CD8-positive, alpha-beta memory T cell (primary cell): ENCODE measurements at regions not wholly inside any gene's neighbourhood (a gene's known extent, or its start where the extent isn't known, plus 50 kb on each side); places are given as distances from the start of the nearest gene placed in this dataset.

Experiments used
- CTCF ChIA-PET: fragments of 350-600 bp; sonication (Branson Sonifier 250); formaldehyde crosslinking; loops from one replicate; lab custom pipeline; 2021; ENCODE audit warnings: antibody characterized with exemption; lab: Charles Lee
- POLR2A ChIA-PET: fragments of 350-600 bp; sonication (Branson Sonifier 250); formaldehyde crosslinking; loops from one replicate; lab custom pipeline; 2021; ENCODE audit warnings: antibody characterized with exemption; lab: Charles Lee
- DNase-seq, 5 donors: peaks; one replicate each; pipeline versions ENCODE4 v3.0.0 to v3.0.0-alpha.2; 2020 to 2022; ENCODE audit warnings: mixed read lengths in 1 of 5
- H3K27ac ChIP-seq: one replicate; pipeline ENCODE4 v1.7.0; 2013; ENCODE audit warnings: low read depth, mild to moderate bottlenecking, low read length, moderate library complexity
- H3K27me3 ChIP-seq: 2 replicates; pipeline ENCODE4 v1.7.0; 2013; ENCODE audit warnings: low read length, mild to moderate bottlenecking; ENCODE audit not compliant: insufficient read depth, poor library complexity, severe bottlenecking
- H3K36me3 ChIP-seq: 2 replicates; pipeline ENCODE4 v1.7.0; 2013; ENCODE audit warnings: mild to moderate bottlenecking, low read length, moderate library complexity; ENCODE audit not compliant: insufficient read depth
- H3K4me1 ChIP-seq: 2 replicates; pipeline ENCODE4 v1.7.0; 2013; ENCODE audit warnings: mild to moderate bottlenecking, low read length, moderate library complexity; ENCODE audit not compliant: insufficient read depth
- H3K4me3 ChIP-seq: 2 replicates; pipeline ENCODE4 v1.7.0; 2013; ENCODE audit warnings: mild to moderate bottlenecking, low read length
- H3K9me3 ChIP-seq: 2 replicates; pipeline ENCODE4 v1.7.0; 2013; ENCODE audit warnings: mild to moderate bottlenecking, low read length
- H3K27ac Mint-ChIP-seq, 8 donors: one replicate each; pipeline ENCODE4 v1.8.0; 2020 to 2021; ENCODE audit warnings: mixed read lengths in 8 of 8, mild to moderate bottlenecking in 6 of 8, inconsistent platforms in 3 of 8, moderate library complexity in 3 of 8
- H3K27me3 Mint-ChIP-seq, 2 donors: one replicate each; pipeline ENCODE4 v1.8.0; 2020 to 2021; ENCODE audit warnings: mixed read lengths in 2 of 2, mild to moderate bottlenecking in 1 of 2, moderate library complexity in 1 of 2
- H3K36me3 Mint-ChIP-seq, 3 donors: one replicate each; pipeline ENCODE4 v1.8.0; 2020 to 2021; ENCODE audit warnings: mixed read lengths in 3 of 3, inconsistent platforms in 1 of 3, mild to moderate bottlenecking in 1 of 3
- H3K4me1 Mint-ChIP-seq, 3 donors: one replicate each; pipeline ENCODE4 v1.8.0; 2020 to 2021; ENCODE audit warnings: mixed read lengths in 3 of 3, inconsistent platforms in 1 of 3, mild to moderate bottlenecking in 1 of 3
- H3K4me3 Mint-ChIP-seq, 7 donors: one replicate each; pipeline ENCODE4 v1.8.0; 2020 to 2021; ENCODE audit warnings: mixed read lengths in 7 of 7, mild to moderate bottlenecking in 6 of 7, moderate library complexity in 4 of 7, inconsistent platforms in 2 of 7
- H3K9me3 Mint-ChIP-seq, 5 donors: one replicate each; pipeline ENCODE4 v1.8.0; 2020 to 2022; ENCODE audit warnings: mixed read lengths in 5 of 5, mild to moderate bottlenecking in 3 of 5, moderate library complexity in 2 of 5, inconsistent platforms in 1 of 5

DNA sequence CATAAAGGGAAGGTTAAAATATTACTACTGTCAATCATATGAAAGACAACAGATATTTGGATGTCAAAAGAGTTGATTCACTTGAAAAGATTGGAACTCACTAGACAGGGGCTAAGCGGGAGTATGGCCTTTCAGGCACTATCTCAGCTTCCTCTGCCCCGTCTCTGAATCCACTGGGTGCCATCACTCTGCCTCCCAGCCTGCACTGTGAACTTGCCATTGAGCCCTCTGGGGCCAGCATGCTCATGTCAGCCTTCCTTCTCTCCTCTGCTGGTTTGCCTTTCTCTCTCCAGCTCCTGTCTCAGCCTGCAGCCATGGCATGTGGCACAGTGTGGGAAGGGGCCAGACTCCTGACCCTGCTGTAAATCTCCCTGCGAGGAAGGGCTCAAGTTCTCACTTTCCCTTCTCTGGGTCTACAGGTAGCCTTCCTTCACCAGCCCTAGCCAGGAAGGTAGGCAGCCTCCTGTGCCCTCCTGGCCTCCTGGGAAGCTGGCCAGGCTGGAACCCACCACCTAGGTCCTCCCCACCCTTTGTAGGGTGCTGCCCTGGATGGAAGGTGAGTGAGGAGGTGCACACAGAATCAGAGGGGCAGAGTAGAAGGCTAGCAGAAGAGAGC is 54.0 kb upstream of the SLCO2A1 start:
- Histone ChIP-seq H3K9me3 (no peaks in the 10 kb centered on the region), H3K4me1 (no peaks in the 10 kb centered on the region), H3K36me3 (no peaks in the 10 kb centered on the region), H3K4me3 (no peak overlapping the region), H3K27ac (no peak overlapping the region), H3K27me3 (no peaks in the 10 kb centered on the region)
- Mint-ChIP-seq H3K27ac (no peak overlapping the region), H3K4me1 (no peaks in the 10 kb centered on the region), H3K27me3 (peaks cover 0 to 7% of the 10 kb centered on the region in 2 donors), H3K9me3 (peaks cover 0 to 2% (median 0%) of the 10 kb centered on the region in 5 donors), H3K36me3 (no peaks in the 10 kb centered on the region), H3K4me3 (no peak overlapping the region)
- no peak for DNase-seq
- POLR2A ChIA-PET: no interaction called here
- CTCF ChIA-PET: no interaction called here

DNA sequence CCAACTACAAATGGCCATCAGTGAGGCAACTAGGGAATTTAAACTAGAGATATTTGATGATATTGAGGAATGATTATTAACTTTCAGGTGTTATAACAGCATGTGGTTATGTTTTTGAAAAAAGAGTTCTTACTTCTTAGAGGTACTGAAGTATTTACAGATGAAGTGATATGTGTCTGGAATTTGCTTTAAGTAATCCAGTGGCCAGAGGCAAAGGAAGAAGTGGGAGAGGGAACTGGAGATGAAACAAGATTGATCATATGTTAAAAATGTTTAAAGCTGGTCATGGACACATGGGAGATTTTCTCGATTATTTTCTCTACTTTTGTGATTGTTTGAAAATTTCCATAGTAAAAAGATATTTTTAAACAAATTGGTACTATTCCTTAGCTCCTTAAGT is 53.3 kb upstream of the SLCO2A1 start:
- peaks cover 0 to 5% of the 10 kb centered on the region in 2 donors for H3K27me3 Mint-ChIP-seq
- CTCF ChIA-PET: no interaction called here

GRCh38 chr3:134082582-134082981 is 52.9 kb upstream of the SLCO2A1 start:
- CTCF ChIA-PET: no interaction called here

More for the DNA sequence above, 53.3 kb upstream of the SLCO2A1 start:
- Mint-ChIP-seq H3K36me3 (no peaks in the 10 kb centered on the region), H3K4me1 (no peaks in the 10 kb centered on the region), H3K9me3 (no peaks in the 10 kb centered on the region), H3K4me3 (no peak overlapping the region), H3K27ac (no peak overlapping the region)
- no peak overlapping the region for H3K4me3 ChIP-seq
- DNase-seq: no peak
- no peaks in the 10 kb centered on the region for H3K4me1 ChIP-seq
- H3K9me3 ChIP-seq: no peaks in the 10 kb centered on the region
- POLR2A ChIA-PET: no interaction called here
- no peak overlapping the region for H3K27ac ChIP-seq
- no peaks in the 10 kb centered on the region for H3K36me3 ChIP-seq
- H3K27me3 ChIP-seq: no peaks in the 10 kb centered on the region

GRCh38 chr3:134081211-134081610 is 51.5 kb upstream of the SLCO2A1 start:
- POLR2A ChIA-PET: no interaction called here
- no peaks in the 10 kb centered on the region for H3K36me3 Mint-ChIP-seq
- no peaks in the 10 kb centered on the region for H3K36me3 ChIP-seq
- H3K4me3 ChIP-seq: no peak overlapping the region
- DNase-seq: no peak
- H3K9me3 Mint-ChIP-seq: peaks cover 0 to 2% (median 0%) of the 10 kb centered on the region in 5 donors
- no peak overlapping the region for H3K27ac Mint-ChIP-seq
- no peaks in the 10 kb centered on the region for H3K27me3 ChIP-seq
- peaks cover 5 to 6% of the 10 kb centered on the region in 2 donors for H3K27me3 Mint-ChIP-seq
- no peaks in the 10 kb centered on the region for H3K4me1 ChIP-seq
- H3K27ac ChIP-seq: no peak overlapping the region
- no peaks in the 10 kb centered on the region for H3K9me3 ChIP-seq
- CTCF ChIA-PET: no interaction called here
- H3K4me1 Mint-ChIP-seq: no peaks in the 10 kb centered on the region
- no peak overlapping the region for H3K4me3 Mint-ChIP-seq

More at GRCh38 chr3:134082582-134082981, 52.9 kb upstream of the SLCO2A1 start:
- DNase-seq: no peak
- Mint-ChIP-seq H3K4me3 (no peak overlapping the region), H3K27ac (no peak overlapping the region), H3K9me3 (no peaks in the 10 kb centered on the region), H3K36me3 (no peaks in the 10 kb centered on the region), H3K27me3 (peaks cover 0 to 5% of the 10 kb centered on the region in 2 donors), H3K4me1 (no peaks in the 10 kb centered on the region)
- Histone ChIP-seq H3K4me1 (no peaks in the 10 kb centered on the region), H3K36me3 (no peaks in the 10 kb centered on the region), H3K27ac (no peak overlapping the region), H3K9me3 (no peaks in the 10 kb centered on the region), H3K4me3 (no peak overlapping the region), H3K27me3 (no peaks in the 10 kb centered on the region)
- POLR2A ChIA-PET: no interaction called here

DNA sequence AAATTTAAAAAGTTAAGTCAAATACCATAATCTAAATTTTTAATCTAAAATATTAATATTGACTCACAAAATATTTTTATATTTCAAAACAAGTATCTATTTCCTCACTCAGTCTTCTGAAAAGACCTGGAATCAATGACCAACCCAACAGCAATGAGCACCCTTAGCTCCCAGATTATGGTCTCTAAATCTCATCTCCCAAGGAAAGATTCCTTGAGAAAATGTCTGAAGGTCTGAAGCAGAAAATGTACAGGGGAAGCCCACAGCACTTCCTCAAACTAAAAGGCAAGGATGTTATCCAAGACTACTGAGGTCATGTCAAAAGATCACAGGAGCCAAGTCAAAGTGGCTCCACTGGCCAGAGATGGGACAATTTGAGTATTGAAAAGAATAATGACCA is 51.0 kb upstream of the SLCO2A1 start:
- peaks cover 7% of the 10 kb centered on the region in 2 donors for H3K27me3 Mint-ChIP-seq
- H3K4me3 Mint-ChIP-seq: no peak overlapping the region
- Histone ChIP-seq H3K27me3 (no peaks in the 10 kb centered on the region), H3K36me3 (no peaks in the 10 kb centered on the region), H3K9me3 (no peaks in the 10 kb centered on the region), H3K27ac (no peak overlapping the region), H3K4me3 (no peak overlapping the region), H3K4me1 (no peaks in the 10 kb centered on the region)
- no peaks in the 10 kb centered on the region for H3K4me1 Mint-ChIP-seq
- ChIA-PET CTCF (no interaction called here), POLR2A (no interaction called here)
- H3K27ac Mint-ChIP-seq: no peak overlapping the region
- peaks cover 0 to 2% (median 0%) of the 10 kb centered on the region in 5 donors for H3K9me3 Mint-ChIP-seq
- no peaks in the 10 kb centered on the region for H3K36me3 Mint-ChIP-seq
- no peak for DNase-seq

DNA sequence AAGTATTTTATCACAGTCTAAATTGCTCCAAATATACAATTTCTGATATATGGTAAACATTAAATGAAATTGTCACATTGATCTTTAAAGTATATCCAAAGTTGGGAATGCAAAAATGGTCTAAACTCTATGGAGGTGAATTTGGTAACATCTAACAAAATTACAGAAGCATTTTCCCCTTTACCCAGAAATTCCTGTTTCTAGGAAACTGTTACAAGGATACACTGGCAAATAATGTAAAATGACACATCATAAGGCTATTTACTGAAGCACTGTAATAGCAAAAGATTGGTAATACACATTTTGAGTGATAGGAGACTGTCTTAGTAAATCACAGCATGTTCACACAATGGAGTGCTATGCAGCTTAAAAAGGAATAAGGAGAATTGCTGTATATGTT is 50.0 kb upstream of the SLCO2A1 start:
- Mint-ChIP-seq H3K36me3 (no peaks in the 10 kb centered on the region), H3K27ac (no peak overlapping the region), H3K4me3 (no peak overlapping the region), H3K27me3 (peaks cover 7% of the 10 kb centered on the region in 2 donors), H3K4me1 (no peaks in the 10 kb centered on the region), H3K9me3 (peaks cover 0 to 2% (median 0%) of the 10 kb centered on the region in 5 donors)
- Histone ChIP-seq H3K27ac (no peak overlapping the region), H3K36me3 (no peaks in the 10 kb centered on the region), H3K4me3 (no peak overlapping the region), H3K9me3 (no peaks in the 10 kb centered on the region), H3K4me1 (no peaks in the 10 kb centered on the region), H3K27me3 (no peaks in the 10 kb centered on the region)
- ChIA-PET POLR2A (no interaction called here), CTCF (no interaction called here)
- DNase-seq: no peak
